ENCODE measurements at regions not wholly inside any gene's neighbourhood (a gene's known extent, or its start where the extent isn't known, plus 50 kb on each side); places are given as distances from the start of the nearest gene placed in this dataset.

DNA sequence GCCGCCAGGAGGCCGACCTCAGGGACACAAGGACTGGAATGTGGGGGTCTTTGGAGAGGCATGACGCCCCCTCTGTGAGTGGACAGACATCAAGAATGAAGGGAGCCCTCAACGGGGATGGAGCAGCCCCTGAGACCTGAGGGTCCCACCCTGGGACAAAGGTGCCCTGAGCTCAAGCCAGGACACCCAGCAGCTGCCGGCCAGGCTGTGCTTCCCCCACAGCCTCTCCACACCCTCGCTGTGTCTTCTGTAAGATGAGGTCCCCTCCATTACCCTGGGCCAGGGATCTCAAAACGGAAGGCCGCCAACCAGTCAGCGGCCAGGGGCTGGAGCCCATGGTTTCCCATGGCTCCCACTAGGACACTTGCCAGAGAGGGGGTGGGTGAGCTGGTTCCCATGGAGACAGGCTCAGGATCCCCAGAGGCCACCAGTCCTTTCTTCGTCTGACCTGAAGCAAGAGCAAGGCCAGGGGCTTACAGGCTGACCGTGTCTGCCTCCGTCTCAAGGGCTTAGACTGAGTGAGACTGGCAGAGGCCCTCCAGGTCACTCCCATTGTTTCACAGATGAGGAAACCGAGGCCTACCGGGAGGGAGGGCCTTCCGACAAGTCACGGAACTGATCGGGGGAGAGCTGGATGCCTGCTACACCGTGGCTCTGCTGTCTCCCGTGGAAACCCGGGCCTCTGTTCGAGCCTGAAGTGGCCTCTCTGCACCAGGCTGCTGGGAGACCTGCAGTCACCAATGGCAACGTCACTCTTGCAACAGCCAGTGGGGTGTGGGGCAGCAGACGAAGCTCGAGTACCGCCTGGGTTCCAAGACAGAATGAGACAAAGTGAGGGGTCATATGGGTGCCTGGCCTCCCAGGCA is 91.7 kb upstream of the DIO3 start:
- H3K27me3 ChIP-seq (ENCODE audit: insufficient read depth, low read depth): peaks cover 13% of the 10 kb centered on the region; the same call in 1 of the 2 replicates

DNA sequence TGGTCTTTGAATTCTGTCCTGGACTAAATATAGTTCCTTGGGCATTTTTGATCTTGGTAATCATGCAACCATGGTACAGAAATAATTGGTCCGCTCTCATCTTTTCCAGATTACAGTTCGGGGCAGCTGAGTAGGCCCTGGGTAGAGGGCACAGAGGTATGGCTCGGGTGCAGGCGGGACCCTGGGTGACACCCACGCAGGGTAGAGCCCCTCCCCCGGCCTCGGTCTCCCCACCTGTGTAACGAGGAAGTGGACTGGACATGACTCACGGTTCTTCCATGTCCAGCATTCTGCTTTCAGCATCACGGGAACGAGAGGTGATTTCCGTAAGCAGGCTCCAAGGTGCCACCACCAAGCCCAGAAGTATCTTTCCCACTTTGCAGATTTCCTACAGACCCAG is 91.0 kb upstream of the DIO3 start:
- no peaks in the 10 kb centered on the region for H3K79me2 ChIP-seq (ENCODE audit: insufficient read depth, low read depth)
- no peak overlapping the region for H3K4me3 ChIP-seq (IDR thresholded peaks at IDR 0.05; ENCODE audit: insufficient read depth, low read depth, low read length)
- H4K20me1 ChIP-seq (ENCODE audit: insufficient read depth): no peaks in the 10 kb centered on the region
- H3K27me3 ChIP-seq (ENCODE audit: insufficient read depth, low read depth): peaks cover 16% of the 10 kb centered on the region; the same call in 1 of the 2 replicates
- TF ChIP-seq, protein P1, sequence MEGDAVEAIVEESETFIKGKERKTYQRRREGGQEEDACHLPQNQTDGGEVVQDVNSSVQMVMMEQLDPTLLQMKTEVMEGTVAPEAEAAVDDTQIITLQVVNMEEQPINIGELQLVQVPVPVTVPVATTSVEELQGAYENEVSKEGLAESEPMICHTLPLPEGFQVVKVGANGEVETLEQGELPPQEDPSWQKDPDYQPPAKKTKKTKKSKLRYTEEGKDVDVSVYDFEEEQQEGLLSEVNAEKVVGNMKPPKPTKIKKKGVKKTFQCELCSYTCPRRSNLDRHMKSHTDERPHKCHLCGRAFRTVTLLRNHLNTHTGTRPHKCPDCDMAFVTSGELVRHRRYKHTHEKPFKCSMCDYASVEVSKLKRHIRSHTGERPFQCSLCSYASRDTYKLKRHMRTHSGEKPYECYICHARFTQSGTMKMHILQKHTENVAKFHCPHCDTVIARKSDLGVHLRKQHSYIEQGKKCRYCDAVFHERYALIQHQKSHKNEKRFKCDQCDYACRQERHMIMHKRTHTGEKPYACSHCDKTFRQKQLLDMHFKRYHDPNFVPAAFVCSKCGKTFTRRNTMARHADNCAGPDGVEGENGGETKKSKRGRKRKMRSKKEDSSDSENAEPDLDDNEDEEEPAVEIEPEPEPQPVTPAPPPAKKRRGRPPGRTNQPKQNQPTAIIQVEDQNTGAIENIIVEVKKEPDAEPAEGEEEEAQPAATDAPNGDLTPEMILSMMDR (conservative IDR thresholded peaks at IDR 0.05; ENCODE audit: low read depth, low read length): no peak
- H3K36me3 ChIP-seq (ENCODE audit: insufficient read depth): no peaks in the 10 kb centered on the region
- no peak overlapping the region for H3K27ac ChIP-seq
- no peak overlapping the region for H3K9ac ChIP-seq
- no peak overlapping the region for H3K4me2 ChIP-seq
- H3K4me1 ChIP-seq (ENCODE audit: low read depth, poor library complexity, severe bottlenecking): no peaks in the 10 kb centered on the region
- H2AFZ ChIP-seq (ENCODE audit: low read depth): no peak overlapping the region

More for the DNA sequence above, 91.7 kb upstream of the DIO3 start:
- no peak overlapping the region for H2AFZ ChIP-seq (ENCODE audit: low read depth)
- H3K4me1 ChIP-seq (ENCODE audit: low read depth, poor library complexity, severe bottlenecking): no peaks in the 10 kb centered on the region
- TF ChIP-seq, protein P1 (conservative IDR thresholded peaks at IDR 0.05; ENCODE audit: low read depth, low read length): no peak
- H3K36me3 ChIP-seq (ENCODE audit: insufficient read depth): no peaks in the 10 kb centered on the region
- no peaks in the 10 kb centered on the region for H3K79me2 ChIP-seq (ENCODE audit: insufficient read depth, low read depth)
- H3K27ac ChIP-seq: no peak overlapping the region
- no peaks in the 10 kb centered on the region for H4K20me1 ChIP-seq (ENCODE audit: insufficient read depth)
- no peak overlapping the region for H3K9ac ChIP-seq
- no peak overlapping the region for H3K4me2 ChIP-seq
- H3K4me3 ChIP-seq (IDR thresholded peaks at IDR 0.05; ENCODE audit: insufficient read depth, low read depth, low read length): no peak overlapping the region

DNA sequence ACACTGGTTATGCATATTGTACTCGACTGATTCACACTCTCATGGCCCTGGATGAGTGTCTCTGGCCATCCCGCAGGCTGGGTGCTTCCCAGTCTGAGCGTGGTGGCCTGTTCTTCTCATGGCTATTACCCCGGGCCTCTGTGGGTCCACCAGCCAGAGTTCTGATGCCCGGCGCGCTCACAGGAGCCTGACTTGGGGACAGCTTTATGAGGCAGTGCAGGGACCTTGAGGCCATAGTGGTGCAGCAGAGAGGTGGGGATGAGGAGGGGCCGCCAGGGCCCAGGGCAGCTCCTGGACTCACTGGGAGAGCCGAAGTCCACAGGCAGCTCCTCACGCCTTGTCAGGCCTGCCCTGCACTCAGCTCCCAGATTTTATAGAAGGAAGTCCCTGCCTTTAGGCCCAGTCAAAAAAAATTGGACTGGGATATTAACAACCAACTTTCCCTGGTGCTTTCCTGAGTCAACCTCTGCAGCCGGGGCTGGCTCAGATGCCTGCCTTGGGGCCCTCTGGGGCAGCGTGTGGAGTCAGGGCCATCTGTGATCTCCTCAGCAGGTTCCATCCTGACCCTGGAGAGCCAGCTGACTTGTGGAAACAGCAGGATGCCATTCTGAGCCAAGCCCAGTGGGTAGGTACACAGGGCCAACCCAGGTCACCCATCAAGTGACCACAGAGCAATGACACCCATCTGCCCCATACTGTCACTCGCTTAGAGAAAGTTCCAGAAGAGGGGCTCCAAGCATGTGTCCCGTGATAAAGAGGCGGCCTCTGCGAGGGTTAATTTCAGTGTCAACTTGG is 89.4 kb upstream of the DIO3 start:
- TF ChIP-seq, protein P1 (conservative IDR thresholded peaks at IDR 0.05; ENCODE audit: low read depth, low read length): no peak
- H3K27me3 ChIP-seq (ENCODE audit: insufficient read depth, low read depth): peaks cover 25% of the 10 kb centered on the region; the same call in 1 of the 2 replicates
- H3K79me2 ChIP-seq (ENCODE audit: insufficient read depth, low read depth): no peaks in the 10 kb centered on the region
- H3K4me3 ChIP-seq (IDR thresholded peaks at IDR 0.05; ENCODE audit: insufficient read depth, low read depth, low read length): no peak overlapping the region
- H3K4me2 ChIP-seq: no peak overlapping the region
- no peak overlapping the region for H2AFZ ChIP-seq (ENCODE audit: low read depth)
- H3K36me3 ChIP-seq (ENCODE audit: insufficient read depth): no peaks in the 10 kb centered on the region
- H3K9ac ChIP-seq: no peak overlapping the region
- no peaks in the 10 kb centered on the region for H3K4me1 ChIP-seq (ENCODE audit: low read depth, poor library complexity, severe bottlenecking)
- no peaks in the 10 kb centered on the region for H4K20me1 ChIP-seq (ENCODE audit: insufficient read depth)
- H3K27ac ChIP-seq: no peak overlapping the region

DNA sequence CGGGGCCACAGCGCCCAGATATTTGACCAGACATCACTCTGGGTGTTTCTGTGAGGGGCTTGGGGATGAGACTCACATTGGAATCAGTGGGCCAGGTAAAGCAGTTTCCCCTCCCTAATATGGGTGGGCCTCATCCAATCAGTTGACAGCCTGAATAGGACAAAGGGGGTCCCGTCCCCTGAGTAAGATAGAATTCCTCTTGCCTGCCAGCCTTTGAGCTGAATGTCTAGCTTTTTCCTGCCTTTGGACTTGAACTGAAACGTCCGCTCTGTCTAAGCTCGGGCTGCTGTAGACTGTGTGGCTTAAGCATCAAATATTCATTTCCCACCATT is 88.8 kb upstream of the DIO3 start:
- Histone ChIP-seq H3K79me2 (ENCODE audit: insufficient read depth, low read depth) (no peaks in the 10 kb centered on the region), H3K4me3 (IDR thresholded peaks at IDR 0.05; ENCODE audit: insufficient read depth, low read depth, low read length) (no peak overlapping the region), H3K4me1 (ENCODE audit: low read depth, poor library complexity, severe bottlenecking) (no peaks in the 10 kb centered on the region), H3K9ac (no peak overlapping the region), H3K27ac (no peak overlapping the region), H4K20me1 (ENCODE audit: insufficient read depth) (no peaks in the 10 kb centered on the region), H3K4me2 (no peak overlapping the region), H3K36me3 (ENCODE audit: insufficient read depth) (no peaks in the 10 kb centered on the region), H2AFZ (ENCODE audit: low read depth) (no peak overlapping the region), H3K27me3 (ENCODE audit: insufficient read depth, low read depth) (peaks cover 27% of the 10 kb centered on the region; the same call in 1 of the 2 replicates)
- TF ChIP-seq, protein P1 (conservative IDR thresholded peaks at IDR 0.05; ENCODE audit: low read depth, low read length): no peak
